ENCODE measurements at regions not wholly inside any gene's neighbourhood (a gene's known extent, or its start where the extent isn't known, plus 50 kb on each side); places are given as distances from the start of the nearest gene placed in this dataset.

- TF ChIP-seq, protein P1, sequence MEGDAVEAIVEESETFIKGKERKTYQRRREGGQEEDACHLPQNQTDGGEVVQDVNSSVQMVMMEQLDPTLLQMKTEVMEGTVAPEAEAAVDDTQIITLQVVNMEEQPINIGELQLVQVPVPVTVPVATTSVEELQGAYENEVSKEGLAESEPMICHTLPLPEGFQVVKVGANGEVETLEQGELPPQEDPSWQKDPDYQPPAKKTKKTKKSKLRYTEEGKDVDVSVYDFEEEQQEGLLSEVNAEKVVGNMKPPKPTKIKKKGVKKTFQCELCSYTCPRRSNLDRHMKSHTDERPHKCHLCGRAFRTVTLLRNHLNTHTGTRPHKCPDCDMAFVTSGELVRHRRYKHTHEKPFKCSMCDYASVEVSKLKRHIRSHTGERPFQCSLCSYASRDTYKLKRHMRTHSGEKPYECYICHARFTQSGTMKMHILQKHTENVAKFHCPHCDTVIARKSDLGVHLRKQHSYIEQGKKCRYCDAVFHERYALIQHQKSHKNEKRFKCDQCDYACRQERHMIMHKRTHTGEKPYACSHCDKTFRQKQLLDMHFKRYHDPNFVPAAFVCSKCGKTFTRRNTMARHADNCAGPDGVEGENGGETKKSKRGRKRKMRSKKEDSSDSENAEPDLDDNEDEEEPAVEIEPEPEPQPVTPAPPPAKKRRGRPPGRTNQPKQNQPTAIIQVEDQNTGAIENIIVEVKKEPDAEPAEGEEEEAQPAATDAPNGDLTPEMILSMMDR (IDR thresholded peaks at IDR 0.05; ENCODE audit: insufficient read depth, low read depth, low read length) = no peak
- no peak for TF ChIP-seq EZH2 (IDR thresholded peaks at IDR 0.05; ENCODE audit: insufficient read depth, low read length)
These were observed 215.3 kb upstream of the PCDH9 start for GRCh38 chr13:67445436-67445835.
